ENCODE measurements at regions not wholly inside any gene's neighbourhood (a gene's known extent, or its start where the extent isn't known, plus 50 kb on each side); places are given as distances from the start of the nearest gene placed in this dataset.

- TF ChIP-seq EZH2 (IDR thresholded peaks at IDR 0.05; ENCODE audit: insufficient read depth, poor library complexity, severe bottlenecking) (no peak), EZH2phosphoT487 (IDR thresholded peaks at IDR 0.05; ENCODE audit: insufficient read depth, low read depth) (no peak)
Measured at GRCh38 chr12:115495300-115495699, 782.2 kb downstream of the MED13L start.

Data from GM23248 (cell line).